ENCODE measurements at regions not wholly inside any gene's neighbourhood (a gene's known extent, or its start where the extent isn't known, plus 50 kb on each side); places are given as distances from the start of the nearest gene placed in this dataset.

DNA sequence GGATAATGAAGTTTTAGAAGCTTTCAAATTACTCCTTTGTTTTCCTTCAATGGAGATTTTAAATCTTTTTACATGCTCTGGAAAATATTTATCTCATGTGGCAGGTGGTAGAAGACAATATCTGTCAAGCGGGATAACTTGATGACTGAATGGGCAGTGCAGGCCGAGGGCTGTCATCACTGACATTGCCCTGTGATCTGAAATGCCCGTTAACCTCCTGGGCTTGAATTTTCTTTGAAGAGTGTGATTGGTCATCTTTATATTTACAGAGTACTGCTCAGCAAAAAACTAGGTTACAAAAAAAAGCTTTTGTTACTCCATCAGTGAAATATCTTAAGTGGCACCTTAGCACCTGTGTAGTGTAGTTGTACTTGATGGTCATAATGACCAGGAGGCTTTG lies 147.5 kb downstream of the GATB start:
- no peak for DNase-seq

DNA sequence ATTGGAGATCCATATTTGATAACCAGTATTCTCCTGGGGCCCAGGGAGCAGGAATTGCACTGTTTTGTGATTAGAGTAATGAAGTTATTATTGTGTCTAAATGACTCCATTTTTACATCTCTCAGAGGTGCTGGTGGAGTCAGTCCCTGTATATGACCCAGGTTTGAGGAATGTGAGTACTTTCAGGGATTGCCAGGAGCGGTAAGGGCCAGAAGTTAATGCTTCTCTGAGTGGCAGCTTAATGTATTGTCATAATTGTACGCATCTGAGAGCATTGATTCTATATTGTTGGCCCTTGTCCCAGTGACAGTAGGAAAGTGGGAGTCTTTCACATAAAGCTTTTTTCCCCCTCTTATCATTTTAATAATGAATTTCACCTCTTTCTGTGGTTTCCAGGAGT lies 146.2 kb downstream of the GATB start:
- no peak for DNase-seq

DNA sequence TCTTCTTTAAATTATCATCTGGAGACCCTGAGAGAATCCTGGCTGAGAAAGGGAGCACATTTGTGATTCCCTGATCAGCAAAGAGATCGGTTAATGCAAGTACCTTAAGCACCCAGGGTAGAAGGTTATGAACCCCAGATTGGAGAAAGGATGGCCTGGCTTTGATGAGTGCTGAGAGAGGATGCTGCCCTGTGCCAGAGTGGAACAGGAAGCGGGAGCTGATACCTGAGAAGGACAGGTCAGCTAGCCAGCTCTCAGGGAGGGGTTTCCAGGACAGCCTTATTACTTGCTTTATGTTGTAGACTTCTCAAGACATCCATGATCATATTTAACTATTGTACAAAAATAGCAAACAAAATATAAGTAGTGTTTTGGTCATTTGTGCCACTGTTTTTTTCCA lies 141.9 kb downstream of the GATB start:
- DNase-seq: no peak

DNA sequence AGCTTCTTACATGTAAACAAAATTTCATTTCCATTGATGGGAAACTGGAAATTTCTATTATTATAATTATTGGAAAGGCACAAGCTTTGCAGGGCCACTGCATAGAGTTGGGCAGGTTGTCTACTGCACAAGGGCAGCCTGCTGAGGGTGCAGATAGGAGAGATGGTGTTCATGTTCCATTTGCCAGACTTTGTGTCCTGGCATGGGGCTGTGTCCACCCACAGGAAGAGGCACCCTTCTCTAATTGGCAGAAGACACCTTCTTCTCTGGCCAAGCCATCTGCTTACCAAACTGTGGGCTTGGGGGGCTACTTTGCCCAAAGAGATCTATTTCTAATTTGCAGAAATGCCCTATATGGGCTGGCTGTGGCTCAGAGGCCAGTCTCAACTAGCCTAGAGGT lies 140.7 kb downstream of the GATB start:
- no peak for DNase-seq

Measured in NCI-H774 (cell line).